PC-3 (cell line): ENCODE measurements at regions not wholly inside any gene's neighbourhood (a gene's known extent, or its start where the extent isn't known, plus 50 kb on each side); places are given as distances from the start of the nearest gene placed in this dataset.

Experiments
- EZH2 ChIP-seq: fragments of 300-600 bp; sonication (generic); IDR thresholded peaks from one replicate; pipeline ENCODE4 v1.6.1; 2017; ENCODE audit warnings: antibody characterized with exemption, mild to moderate bottlenecking, low read length; ENCODE audit not compliant: unreplicated experiment
- EZH2phosphoT487 ChIP-seq: fragments of 300-600 bp; sonication (generic); IDR thresholded peaks from 2 replicates; pipeline ENCODE4 v1.6.1; 2018; ENCODE audit warnings: mild to moderate bottlenecking, antibody characterized with exemption, low read length, borderline replicate concordance
- TF ChIP-seq, protein P1 (sequence below): fragments of 300-600 bp; sonication (generic); conservative IDR thresholded peaks from 2 replicates; pipeline ENCODE4 v1.5.1; 2017; ENCODE audit warnings: antibody characterized with exemption, low read depth, mild to moderate bottlenecking, low read length

DNA sequence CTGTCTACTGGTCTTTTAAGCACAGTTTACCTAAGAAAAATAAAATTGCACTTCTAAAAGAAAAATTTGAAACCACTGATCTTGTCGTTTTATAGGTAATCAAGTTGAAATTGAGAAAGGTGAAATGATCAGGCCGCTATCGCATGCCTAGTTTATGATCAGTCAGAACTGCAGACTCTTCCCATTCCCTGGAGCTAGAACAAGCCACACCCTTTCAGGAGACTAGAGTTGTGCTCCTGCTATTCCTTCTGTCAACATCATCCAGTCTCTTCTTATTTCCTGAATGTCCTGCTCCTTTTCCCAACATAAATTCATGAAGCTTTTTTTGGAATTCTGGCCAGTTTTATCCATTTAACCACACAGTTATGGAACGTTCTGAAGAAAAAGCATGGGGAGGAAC is 135.1 kb downstream of the SLC7A11 start:
- TF ChIP-seq, protein P1, sequence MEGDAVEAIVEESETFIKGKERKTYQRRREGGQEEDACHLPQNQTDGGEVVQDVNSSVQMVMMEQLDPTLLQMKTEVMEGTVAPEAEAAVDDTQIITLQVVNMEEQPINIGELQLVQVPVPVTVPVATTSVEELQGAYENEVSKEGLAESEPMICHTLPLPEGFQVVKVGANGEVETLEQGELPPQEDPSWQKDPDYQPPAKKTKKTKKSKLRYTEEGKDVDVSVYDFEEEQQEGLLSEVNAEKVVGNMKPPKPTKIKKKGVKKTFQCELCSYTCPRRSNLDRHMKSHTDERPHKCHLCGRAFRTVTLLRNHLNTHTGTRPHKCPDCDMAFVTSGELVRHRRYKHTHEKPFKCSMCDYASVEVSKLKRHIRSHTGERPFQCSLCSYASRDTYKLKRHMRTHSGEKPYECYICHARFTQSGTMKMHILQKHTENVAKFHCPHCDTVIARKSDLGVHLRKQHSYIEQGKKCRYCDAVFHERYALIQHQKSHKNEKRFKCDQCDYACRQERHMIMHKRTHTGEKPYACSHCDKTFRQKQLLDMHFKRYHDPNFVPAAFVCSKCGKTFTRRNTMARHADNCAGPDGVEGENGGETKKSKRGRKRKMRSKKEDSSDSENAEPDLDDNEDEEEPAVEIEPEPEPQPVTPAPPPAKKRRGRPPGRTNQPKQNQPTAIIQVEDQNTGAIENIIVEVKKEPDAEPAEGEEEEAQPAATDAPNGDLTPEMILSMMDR, result no peak
- TF ChIP-seq EZH2, result no peak
- no peak for TF ChIP-seq EZH2phosphoT487
